ENCODE measurements at regions not wholly inside any gene's neighbourhood (a gene's known extent, or its start where the extent isn't known, plus 50 kb on each side); places are given as distances from the start of the nearest gene placed in this dataset.

GRCh38 chr17:14452856-14453255 lies 152.0 kb downstream of the HS3ST3B1 start:
- TF ChIP-seq CTCF (IDR thresholded peaks at IDR 0.05) (no peak), POLR2A (IDR thresholded peaks at IDR 0.05) (no peak)

Measured in uterus (tissue), 2 donors.